OCI-LY1 (cell line): ENCODE measurements at regions not wholly inside any gene's neighbourhood (a gene's known extent, or its start where the extent isn't known, plus 50 kb on each side); places are given as distances from the start of the nearest gene placed in this dataset.

Experiments used
- EZH2 ChIP-seq: fragments of 200-600 bp; sonication (generic), shearing (Covaris generic); IDR thresholded peaks from 2 replicates; pipeline ENCODE4 v1.8.0; 2017; ENCODE audit warnings: borderline replicate concordance, mixed run types, mild to moderate bottlenecking, antibody characterized with exemption, low read length, moderate library complexity, mixed read lengths
- TF ChIP-seq, protein P1 (sequence below): fragments of 200-600 bp; sonication (generic), shearing (Covaris generic); IDR thresholded peaks from 2 replicates; pipeline ENCODE4 v1.5.1; 2017; ENCODE audit warnings: mild to moderate bottlenecking, antibody characterized with exemption, low read length, moderate library complexity, mixed read lengths

DNA sequence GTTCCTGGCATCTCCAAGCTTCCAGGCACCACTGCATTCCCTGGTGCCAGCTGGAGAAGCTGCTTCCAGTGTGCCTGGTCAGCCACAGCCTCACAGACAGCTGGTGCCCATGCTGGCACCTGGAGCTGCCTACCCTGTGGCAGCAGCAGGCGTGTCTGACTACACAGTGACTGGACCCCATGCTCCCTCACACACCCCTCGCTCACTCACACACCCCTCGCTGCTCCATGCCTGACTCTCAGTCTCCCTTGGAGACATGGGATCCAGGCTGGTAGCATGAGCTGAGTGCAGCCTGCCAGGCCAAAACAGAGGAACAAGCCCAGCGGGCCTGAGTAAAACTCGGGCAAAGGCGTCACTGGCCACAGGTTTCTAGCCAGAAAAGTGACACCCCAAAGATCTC lies 59.1 kb upstream of the SMIM36 start:
- TF ChIP-seq, protein P1, sequence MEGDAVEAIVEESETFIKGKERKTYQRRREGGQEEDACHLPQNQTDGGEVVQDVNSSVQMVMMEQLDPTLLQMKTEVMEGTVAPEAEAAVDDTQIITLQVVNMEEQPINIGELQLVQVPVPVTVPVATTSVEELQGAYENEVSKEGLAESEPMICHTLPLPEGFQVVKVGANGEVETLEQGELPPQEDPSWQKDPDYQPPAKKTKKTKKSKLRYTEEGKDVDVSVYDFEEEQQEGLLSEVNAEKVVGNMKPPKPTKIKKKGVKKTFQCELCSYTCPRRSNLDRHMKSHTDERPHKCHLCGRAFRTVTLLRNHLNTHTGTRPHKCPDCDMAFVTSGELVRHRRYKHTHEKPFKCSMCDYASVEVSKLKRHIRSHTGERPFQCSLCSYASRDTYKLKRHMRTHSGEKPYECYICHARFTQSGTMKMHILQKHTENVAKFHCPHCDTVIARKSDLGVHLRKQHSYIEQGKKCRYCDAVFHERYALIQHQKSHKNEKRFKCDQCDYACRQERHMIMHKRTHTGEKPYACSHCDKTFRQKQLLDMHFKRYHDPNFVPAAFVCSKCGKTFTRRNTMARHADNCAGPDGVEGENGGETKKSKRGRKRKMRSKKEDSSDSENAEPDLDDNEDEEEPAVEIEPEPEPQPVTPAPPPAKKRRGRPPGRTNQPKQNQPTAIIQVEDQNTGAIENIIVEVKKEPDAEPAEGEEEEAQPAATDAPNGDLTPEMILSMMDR = no peak
- TF ChIP-seq EZH2 = no peak
